HG03520 (cell line): ENCODE measurements at regions not wholly inside any gene's neighbourhood (a gene's known extent, or its start where the extent isn't known, plus 50 kb on each side); places are given as distances from the start of the nearest gene placed in this dataset.

Source experiments
- ATAC-seq: cut with Tn5 transposase; IDR thresholded peaks from one replicate; pipeline ENCODE4 v1.9.1; 2021; ENCODE audit warnings: mild to moderate bottlenecking, moderate library complexity; ENCODE audit not compliant: unreplicated experiment

DNA sequence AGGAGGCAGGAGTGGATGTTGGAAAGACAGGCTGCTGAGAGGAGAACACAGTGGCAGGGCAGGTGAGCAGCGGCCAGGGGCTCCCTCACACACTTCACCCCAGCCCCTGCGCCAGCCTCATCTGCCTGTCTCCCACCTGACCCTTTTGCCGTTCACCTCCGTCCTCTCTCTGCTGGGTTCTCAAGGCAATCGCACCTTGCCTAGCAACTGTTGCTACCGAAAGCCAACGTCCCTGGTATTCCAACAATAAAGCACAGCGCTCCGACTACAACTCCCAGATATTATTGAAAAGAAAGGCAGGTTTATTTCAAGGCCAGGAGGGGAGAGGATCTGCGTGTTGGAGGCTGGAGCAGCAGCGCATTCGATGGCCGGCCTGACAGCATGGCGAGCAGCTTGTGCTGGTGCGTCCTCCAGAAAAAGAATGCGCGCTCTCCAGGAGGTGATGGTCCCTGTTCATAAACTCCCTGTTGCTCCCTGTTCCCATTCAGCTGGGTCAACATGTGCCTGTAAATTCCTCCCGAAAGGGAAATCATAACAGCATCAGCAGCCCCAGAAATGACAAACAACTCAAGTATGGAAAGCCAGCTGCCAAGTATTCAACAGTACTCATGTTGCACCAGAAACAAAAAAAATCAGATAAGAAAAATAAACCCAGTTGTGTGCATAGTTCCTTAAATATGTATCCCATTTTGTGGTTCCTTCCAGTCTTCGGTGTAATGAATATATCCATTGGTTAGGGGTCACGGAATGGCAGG is 153.0 kb upstream of the DIO3 start:
- ATAC-seq, result no peak

DNA sequence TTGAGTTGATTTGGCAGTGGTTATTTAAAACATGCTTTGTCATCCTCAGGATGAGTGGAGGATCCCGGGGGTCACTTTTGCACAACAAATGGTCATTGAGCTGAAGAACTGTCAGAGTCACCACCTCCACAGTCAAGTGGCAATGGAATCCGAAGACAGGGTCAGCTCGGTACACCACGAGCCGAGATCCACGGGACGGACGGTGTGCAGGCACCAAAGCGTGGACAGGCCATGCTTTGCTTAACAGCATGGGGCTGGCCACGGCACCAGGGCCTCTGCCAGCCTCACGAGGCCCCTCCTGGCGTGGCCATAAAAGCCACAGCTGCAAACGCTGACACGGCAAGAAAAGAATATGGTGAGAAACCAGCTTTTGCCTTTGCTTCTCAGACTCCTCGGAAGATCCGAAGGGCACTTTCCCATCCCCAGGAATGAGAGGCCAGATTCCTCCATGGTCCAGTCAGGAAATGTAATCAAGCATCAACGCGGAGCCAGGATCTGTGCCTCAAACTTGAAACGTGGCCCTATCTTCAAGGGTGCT is 152.2 kb upstream of the DIO3 start:
- no peak for ATAC-seq

DNA sequence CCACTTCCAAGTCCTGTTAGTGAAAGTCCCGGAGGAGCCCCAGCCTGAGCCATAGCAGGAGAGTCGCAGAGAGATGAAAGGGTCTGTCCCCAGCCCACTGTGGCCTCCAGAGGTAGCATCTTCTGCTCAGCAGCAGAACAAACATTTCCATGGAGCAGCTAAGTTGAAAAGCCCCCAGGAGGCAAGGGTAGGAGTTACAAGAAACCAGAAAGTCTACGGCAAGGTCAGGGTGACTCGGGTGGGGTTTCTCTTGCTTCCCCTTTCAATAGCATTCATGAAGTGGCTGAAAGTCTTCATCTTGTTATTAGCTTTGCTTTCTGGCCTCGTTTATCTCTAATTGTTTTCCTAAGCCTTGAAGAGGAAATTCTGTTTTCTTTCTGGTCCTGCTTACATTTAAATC is 151.2 kb upstream of the DIO3 start:
- ATAC-seq, result no peak

DNA sequence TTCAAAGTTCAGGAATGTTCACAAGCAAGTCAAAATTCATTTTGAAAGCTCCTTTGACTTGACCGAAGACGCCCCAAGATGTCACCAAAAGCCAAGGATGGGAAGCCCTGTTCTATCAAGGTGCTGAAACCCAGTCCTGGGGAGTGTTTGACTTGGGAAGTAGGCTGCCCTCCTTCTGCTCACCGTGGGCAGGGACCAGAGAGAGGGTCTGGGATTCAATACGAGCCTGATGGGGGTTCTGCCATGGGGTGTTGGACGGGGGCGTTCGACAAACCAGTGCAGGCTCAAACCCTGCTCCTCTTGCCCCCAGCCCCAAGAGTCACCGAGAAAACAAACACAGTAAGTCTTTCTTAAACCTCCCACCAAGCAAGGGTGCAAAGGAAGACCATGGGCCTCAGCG is 150.1 kb upstream of the DIO3 start:
- ATAC-seq, result no peak

DNA sequence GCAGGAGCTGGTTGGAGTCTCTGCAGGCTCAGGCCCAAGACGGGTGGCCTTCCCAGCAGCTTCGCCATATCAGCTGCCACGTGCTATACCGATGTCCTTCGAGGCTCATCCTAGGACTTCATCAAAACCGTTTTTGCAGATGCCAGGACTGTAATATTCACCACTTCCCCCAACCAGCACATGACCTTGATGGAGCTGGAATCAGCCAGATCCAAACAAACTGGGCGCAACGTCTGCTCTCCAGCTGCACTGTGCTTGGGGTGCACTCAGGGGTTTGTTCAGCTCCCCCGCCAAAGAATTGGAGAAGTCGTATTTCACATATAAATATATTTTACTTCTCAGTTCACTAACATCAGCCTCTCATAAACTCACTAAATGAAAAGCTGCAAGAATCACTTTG is 149.5 kb upstream of the DIO3 start:
- ATAC-seq, result no peak

DNA sequence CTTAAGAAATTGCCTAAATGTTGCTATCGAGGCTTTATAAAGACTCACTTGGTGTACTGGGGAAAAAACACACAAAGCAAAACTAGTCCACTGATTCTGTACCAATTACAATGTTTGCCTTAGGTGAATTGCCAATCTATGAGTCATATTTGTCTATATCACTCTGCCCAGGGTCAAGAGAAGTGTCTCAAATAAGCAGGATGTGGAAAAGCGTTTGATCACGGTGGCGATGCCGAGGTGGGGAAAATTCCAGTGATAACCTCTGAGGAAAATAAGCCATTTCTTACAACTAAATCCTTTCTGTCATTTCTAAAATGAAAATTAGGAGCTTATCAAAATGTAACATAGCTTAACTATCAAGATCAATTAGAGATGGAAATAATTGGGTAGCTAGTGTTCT is 148.6 kb upstream of the DIO3 start:
- ATAC-seq, result no peak

DNA sequence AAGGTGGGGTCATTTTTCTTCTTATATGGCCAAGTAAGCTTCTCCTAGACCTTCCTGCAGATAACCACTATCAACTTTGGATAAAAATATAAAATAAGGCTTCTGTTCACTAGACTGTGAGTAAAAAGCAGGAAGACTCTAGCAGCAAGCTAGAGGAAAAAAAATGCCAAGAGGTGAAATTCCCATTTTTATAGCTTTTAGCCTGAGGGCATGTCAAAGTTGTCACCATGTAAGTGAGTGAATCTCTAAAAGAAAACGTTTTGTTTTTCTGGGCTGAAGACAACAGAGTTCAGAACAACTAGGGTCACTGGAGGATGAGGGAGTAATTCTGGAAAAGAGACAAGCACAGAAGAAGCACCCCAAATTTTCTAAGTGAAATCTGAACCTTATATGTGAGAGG is 143.9 kb upstream of the DIO3 start:
- ATAC-seq, result no peak

DNA sequence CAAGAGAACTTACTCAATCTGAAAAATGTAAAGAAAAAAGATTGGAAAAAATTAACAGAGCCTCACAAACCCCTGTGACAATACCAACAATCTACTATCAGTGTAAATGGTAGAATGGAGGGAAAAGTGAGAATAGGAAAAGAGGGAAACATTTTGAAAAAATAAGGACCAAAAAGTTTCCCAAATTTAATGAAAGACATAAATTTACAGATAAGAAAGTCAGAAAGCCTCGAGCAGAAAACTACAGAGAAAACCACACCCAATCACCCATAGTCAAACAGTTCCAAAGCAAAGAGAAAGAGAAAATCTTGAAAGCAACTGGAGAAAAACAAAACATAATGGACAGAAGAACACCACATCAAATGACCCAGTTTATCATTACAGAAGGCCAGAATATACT is 142.7 kb upstream of the DIO3 start:
- no peak for ATAC-seq

DNA sequence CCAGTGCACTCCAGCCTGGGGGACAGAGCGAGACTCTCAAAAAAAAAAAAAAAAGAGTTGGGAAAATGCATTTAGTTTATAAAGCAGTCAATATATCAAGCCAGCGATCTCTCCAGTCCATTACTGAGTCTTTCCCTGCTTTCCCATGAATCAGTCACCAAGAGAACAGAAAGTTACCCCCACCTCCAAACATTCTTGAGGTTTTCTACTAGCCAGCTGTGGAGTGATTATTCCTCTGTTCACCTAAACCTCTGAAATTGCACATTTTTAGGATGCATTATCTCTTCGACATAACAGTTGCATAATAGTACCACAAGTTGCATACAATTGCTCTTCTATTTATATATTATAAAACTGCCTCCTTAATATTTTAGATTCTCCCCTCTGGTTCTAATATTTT is 134.8 kb upstream of the DIO3 start:
- no peak for ATAC-seq

DNA sequence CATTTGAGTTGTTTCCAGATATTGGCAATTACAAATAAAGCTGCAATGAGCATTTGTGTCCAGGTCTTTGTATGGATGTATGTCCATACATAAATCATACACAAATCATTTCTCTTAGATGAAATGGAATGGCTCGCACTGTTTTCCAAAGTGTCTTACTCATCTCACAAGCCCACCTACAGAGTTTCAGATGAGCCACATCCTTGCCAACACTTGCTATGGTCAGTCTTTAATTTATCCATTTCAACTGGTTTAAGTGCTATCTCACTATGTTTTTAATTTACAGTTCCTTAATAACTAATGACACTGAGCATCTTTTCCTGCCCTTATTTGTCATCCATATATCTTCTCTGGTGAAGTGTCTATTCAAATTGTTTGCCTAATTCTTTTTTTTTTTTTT is 132.9 kb upstream of the DIO3 start:
- no peak for ATAC-seq

DNA sequence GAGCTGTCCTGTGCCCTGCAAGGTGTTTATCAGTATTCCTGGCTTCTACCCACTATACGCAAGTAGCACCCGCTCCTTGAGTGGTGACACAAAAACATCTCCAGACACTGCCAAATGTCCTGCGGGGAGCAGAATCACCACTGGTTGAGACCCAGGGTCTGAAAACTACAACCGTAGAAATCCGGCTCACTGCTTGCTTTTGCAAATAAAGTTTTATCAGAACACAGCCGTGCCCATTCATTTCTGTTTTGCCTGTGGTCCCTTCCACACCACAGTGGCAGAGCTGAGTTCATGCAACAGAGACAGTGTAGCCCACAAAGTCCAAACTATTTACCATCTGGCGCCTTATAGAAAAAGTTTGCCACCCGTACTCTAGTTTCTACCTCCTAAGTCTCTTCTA is 125.7 kb upstream of the DIO3 start:
- ATAC-seq, result no peak

DNA sequence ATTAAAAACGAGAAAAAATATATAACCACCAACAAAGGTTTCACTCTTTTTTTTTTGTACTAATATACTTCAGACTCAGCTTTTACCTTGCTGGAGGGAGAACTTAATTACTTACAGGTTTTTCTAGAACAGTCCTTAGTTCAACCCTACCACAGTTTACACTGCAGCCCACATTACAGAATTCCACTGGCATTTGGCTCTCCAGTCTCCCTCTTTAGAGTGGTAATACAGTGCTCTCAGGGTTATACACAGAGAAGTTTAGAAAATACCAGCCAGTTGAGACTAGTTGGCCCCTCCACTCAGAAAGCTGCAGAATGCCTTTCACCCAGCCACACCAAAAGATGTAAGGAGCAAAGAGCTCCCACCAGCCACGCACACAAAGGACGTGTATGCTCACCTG is 122.3 kb upstream of the DIO3 start:
- ATAC-seq, result no peak

DNA sequence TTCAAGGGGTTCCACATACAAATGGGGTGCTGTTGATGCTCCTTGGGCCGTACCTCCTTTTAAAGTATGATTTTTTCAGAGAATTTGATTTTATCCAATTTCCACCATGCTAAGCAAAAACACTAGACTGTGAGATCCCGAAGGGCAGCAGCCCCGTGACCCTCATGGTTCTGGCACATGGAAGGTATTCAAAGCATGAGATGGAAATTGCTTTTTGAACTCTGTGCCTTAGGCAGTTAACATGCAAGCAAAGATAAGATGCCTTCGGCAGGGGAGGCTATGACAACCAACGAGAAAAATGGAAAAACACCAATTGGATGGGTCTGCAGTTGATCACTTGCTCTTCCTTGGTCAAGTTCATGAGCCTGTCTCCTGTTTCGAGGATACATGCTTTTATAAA is 120.8 kb upstream of the DIO3 start:
- no peak for ATAC-seq

DNA sequence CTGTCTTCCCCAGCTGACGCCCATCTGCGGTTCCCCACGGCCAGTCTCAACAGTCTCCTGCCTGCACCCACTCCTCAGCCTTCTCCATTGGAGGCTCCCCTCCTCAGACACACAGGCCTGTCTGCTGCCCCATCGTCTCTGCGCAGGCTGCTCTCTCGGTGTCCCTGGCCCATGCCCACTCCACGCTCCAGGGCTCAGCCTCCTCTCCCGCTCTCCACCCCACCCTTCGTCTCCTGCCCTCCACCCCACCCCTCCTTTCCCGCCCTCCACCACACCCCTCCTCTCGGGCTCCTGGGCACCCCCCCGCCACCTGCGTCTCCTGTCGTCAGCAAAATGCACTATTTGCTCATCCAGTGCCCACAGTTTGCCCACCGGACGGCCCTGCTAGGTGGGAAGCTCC is 119.6 kb upstream of the DIO3 start:
- ATAC-seq, result no peak

DNA sequence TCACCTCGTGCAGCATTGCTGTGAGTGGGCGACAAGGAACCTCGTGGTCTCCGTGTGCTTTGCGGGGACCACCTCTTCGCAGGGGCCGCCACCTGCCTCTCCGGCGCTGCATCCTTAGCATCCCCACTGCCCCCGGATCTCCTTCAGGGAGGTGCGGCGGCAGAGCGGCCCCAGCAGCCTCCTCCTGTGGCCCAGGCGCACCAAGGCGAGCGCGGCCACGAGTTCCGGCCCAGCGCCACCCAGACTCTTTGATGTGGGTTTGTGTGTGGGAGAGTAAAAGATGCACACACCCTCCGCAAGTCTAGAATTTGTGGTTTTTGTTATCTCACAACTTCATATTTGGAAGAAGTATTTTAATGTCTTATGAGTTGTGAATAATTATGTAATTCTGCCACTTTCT is 118.8 kb upstream of the DIO3 start:
- no peak for ATAC-seq

DNA sequence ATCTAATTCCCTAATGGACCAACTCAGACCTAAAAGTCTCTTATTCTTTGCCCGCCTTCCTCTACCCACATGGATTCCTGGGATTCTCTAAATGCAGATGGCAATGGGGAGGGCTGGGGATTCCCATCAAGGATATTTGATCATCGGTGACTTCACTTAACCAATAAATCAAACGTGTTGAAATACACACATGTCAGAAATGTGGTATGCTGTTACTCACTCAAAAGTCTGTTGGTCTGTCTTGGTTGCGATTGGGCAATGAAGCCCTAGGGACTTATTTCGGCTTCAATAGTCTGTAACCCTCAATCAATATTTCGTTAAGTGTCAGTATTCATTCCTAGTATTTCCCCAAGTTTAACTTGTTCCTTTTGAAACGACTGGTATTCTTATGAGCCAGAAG is 117.2 kb upstream of the DIO3 start:
- no peak for ATAC-seq

DNA sequence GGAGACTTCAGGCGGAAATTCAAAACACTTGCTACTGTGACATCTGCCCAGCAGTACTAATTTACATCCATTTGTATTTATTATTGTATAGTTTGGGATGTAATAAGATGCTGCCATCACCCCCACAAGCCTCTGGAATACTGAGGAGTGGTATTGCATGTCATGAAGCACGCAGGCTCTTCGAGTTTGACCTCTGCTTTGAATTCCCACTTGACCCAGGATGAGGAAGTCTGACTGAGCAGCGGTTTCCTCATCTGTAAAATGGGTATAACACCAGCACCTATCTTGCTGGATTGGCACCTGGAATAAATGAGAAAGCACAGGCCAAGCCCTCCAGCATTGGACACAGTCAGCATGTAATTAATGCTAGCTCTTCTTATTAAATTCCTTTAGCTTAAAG is 116.0 kb upstream of the DIO3 start:
- no peak for ATAC-seq

DNA sequence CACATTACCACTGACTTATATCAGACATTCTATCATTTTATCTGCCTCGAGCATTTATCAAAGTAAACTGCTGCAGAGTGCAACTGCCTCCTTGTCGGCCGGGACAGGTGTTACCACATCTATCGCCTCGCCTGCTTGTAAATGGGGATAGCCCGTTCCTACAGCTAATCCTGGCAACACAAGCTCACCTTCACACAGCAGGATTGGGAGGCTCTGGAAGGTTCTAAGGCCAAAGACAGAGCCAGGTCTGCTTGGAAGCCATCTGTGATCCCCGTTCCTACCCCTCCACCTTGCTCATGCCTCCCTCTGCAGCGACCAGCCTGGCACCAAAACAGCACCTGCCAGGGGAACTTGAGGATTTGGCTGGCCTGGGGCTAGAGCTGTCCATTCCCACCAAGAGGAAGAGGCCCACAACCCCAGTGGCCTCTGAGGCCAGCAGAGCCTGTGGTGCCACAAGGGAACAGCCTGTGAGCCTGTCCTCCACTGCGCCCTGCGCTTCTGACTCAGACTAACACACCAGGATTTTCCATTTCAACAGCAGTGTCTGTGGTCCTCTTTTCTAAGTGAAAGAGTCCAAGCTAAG is 114.8 kb upstream of the DIO3 start:
- ATAC-seq, result no peak

DNA sequence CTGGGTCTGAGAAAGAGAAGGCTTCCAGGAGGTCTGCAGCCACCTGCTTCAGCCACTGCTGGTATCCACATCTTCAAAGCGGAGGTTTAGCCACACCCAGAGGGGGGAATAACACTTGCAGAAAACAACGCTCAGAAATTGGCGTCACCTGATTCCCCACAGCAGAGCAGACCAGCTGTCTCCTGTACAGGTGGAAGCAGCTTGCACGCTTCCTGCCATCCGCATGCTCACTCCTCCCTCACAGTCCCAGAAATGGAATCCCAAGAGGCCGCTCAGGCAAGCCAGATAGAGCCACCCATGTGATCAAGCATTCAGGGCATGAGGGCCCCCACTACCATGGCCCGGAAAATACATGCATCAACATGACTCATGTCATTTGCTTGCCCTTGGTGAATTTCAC is 112.2 kb upstream of the DIO3 start:
- ATAC-seq, result no peak

DNA sequence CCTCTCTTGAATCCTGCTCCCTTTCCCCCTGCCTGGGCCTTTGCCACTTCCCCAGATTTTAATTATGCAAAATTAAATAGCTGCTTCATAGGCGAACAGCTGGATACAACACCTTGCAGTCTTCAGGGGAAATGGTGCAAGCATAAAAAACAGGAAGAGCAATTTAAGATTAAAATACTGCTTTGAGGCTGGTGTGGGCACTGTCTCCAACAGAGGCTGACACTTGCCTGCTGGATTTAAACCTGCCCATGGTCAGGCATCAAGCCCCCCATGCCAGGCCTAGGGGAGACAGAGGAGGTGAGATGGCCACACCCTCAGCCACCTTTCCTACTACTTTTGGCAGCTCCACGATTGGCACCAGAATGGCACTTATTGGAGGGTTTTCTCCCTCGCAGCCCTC is 110.1 kb upstream of the DIO3 start:
- ATAC-seq, result no peak

DNA sequence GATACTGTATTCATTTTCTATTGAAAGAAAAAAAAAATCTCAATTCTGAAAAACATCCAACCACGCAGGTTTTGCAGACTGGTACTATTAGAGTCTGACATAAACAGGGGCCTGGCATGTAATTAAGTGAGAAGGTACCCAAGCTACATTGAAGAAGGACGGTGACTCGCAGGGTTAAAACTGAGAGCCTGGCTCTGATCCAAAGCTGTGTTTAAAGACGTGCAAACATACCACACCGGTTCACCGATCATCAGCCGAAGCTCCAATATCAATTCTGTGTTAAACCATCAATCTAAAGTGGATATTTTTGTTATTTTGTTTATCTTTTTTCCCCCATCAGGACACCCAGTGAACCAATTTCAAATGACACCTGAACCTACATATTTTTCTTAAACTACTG is 108.1 kb upstream of the DIO3 start:
- no peak for ATAC-seq

DNA sequence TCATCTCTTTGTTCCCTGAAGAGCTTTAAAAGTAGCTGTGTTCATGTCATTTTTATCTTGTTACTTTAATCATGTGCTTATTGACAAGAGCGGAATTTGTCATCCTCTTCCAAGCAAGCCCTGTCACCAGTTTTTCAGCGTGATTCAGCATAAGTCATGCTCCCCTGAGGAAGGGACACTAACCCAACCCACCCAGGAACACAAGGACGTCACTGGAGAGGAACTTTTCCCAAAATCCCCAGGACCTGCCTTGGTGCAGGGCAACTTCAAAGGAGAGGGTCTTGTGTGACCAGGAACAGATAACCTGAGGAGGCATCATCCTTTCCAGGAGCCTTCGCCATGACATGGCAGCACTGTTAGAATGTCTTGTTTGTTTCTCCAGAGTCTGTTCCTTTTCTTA is 107.1 kb upstream of the DIO3 start:
- no peak for ATAC-seq
